A549 (cell line): ENCODE measurements at regions not wholly inside any gene's neighbourhood (a gene's known extent, or its start where the extent isn't known, plus 50 kb on each side); places are given as distances from the start of the nearest gene placed in this dataset.

ENCODE experiments used
- ATAC-seq, 2 experiments: fragments of 200-7000 bp in 1 of 2; fragments of >200 bp in 1 of 2; cut with Nextera tagmentation in 1 of 2; cut with Tn5 transposase in 1 of 2; 3 replicates each; pipeline versions ENCODE4 v1.8.0 to v1.9.1; 2018 to 2020; ENCODE audit warnings: mild to moderate bottlenecking in 1 of 2, moderate library complexity in 1 of 2
- CTCF ChIA-PET: fragments of 300-600 bp; sonication (Branson Sonifier 250); formaldehyde crosslinking; extraction: SDS; loops from one replicate; lab custom pipeline; 2021; ENCODE audit warnings: antibody characterized with exemption, inconsistent platforms; lab: Yijun Ruan, JAX
- POLR2A ChIA-PET: fragments of 350-600 bp; formaldehyde crosslinking; extraction: SDS; loops from one replicate; lab custom pipeline; 2021; ENCODE audit warnings: antibody characterized with exemption, inconsistent platforms; lab: Yijun Ruan, JAX
- DNase-seq, 2 experiments: peaks; one replicate each; pipeline versions ENCODE4 v3.0.0 to v3.0.0-alpha.2; 2011 to 2016; ENCODE audit warnings: low read depth in 1 of 2, low spot score in 1 of 2
- FAIRE-seq: peaks from 2 replicates; lab custom pipeline; 2011; peaks lifted over from hg19 to GRCh38; lab: Jason Lieb, UNC
- H3K27ac ChIP-seq, 2 experiments: fragments of >200 bp; sonication (Bioruptor Twin); formaldehyde crosslinking; 3 replicates each; pipeline ENCODE4 v1.5.1; 2016 to 2017
- H3K4me1 ChIP-seq: fragments of >200 bp; sonication (Bioruptor Twin); formaldehyde crosslinking; 3 replicates; pipeline ENCODE4 v1.6.1; 2016
- H3K4me2 ChIP-seq: fragments of >200 bp; sonication (Bioruptor Twin); formaldehyde crosslinking; 3 replicates; pipeline ENCODE4 v1.6.1; 2016
- H3K4me3 ChIP-seq: fragments of >200 bp; sonication (Bioruptor Twin); formaldehyde crosslinking; 3 replicates; pipeline ENCODE4 v1.5.1; 2016
- H3K9me3 ChIP-seq: fragments of >200 bp; sonication (Bioruptor Twin); formaldehyde crosslinking; 3 replicates; pipeline ENCODE4 v1.6.1; 2016
- CBX2 ChIP-seq: fragments of 200-600 bp; sonication (generic); IDR thresholded peaks from 2 replicates; pipeline ENCODE4 v1.6.1; 2016; ENCODE audit warnings: low read depth, mild to moderate bottlenecking, borderline replicate concordance
- CEBPB ChIP-seq, 2 experiments: fragments of >200 bp in 1 of 2; sonication (Bioruptor Twin) in 1 of 2; formaldehyde crosslinking in 1 of 2; IDR thresholded peaks; 2 replicates each; pipeline ENCODE4 v1.6.1; 2012 to 2016
- FOSB ChIP-seq: fragments of 250-450 bp; sonication (Bioruptor Pico); IDR thresholded peaks from 2 replicates; pipeline ENCODE4 v1.5.0; 2020; ENCODE audit warnings: mild to moderate bottlenecking, moderate library complexity
- FOXS1 ChIP-seq: fragments of 250-450 bp; sonication (Bioruptor Pico); IDR thresholded peaks from 2 replicates; pipeline ENCODE4 v1.5.0; 2020; ENCODE audit warnings: mild to moderate bottlenecking, moderate library complexity
- HEYL ChIP-seq: fragments of 250-450 bp; sonication (Bioruptor Pico); IDR thresholded peaks from 2 replicates; pipeline ENCODE4 v1.8.0; 2021; ENCODE audit warnings: mild to moderate bottlenecking, moderate library complexity
- MAZ ChIP-seq: fragments of 150-350 bp; IDR thresholded peaks from 2 replicates; pipeline ENCODE4 v1.6.1; 2014; ENCODE audit warnings: antibody characterized with exemption, low read depth, low read length, borderline replicate concordance
- MYC ChIP-seq: IDR thresholded peaks from 2 replicates; pipeline ENCODE4 v1.6.1; 2012; ENCODE audit warnings: mild to moderate bottlenecking, inconsistent platforms, low read length, improper control_type of control experiment, borderline replicate concordance
- NPAS2 ChIP-seq: fragments of 250-450 bp; sonication (Bioruptor Pico); IDR thresholded peaks from 2 replicates; pipeline ENCODE4 v1.8.0; 2022; ENCODE audit warnings: mild to moderate bottlenecking, moderate library complexity, borderline replicate concordance
- POLR2A ChIP-seq: IDR thresholded peaks from 2 replicates; pipeline ENCODE4 v1.6.1; 2012; ENCODE audit warnings: mild to moderate bottlenecking, low read length
- POLR2AphosphoS2 ChIP-seq: conservative IDR thresholded peaks from 2 replicates; pipeline ENCODE4 v1.6.1; 2012; ENCODE audit warnings: low read length, improper control_type of control experiment, inconsistent platforms
- TP53 ChIP-seq: fragments of 250-450 bp; sonication (Bioruptor Pico); IDR thresholded peaks from 2 replicates; pipeline ENCODE4 v1.5.0; 2021; ENCODE audit warnings: mild to moderate bottlenecking, moderate library complexity
- ZFP36 ChIP-seq: fragments of 450-650 bp; IDR thresholded peaks from 2 replicates; pipeline ENCODE4 v1.6.1; 2014; ENCODE audit warnings: borderline replicate concordance; ENCODE audit not compliant: partially characterized antibody
- ZNF302 ChIP-seq: fragments of 250-450 bp; sonication (Bioruptor Pico); IDR thresholded peaks from 2 replicates; pipeline ENCODE4 v1.9.0; 2021; ENCODE audit warnings: inconsistent platforms, mild to moderate bottlenecking, moderate library complexity
- WGBS: methylation state at CpG from one replicate; pipeline ENCODE4 v1.1.6; 2017; ENCODE audit errors: missing lambda C conversion rate; 5-methylcytosine and 5-hydroxymethylcytosine counted together
- TF ChIP-seq, protein P1 (sequence below): fragments of 200-600 bp; sonication (generic); IDR thresholded peaks from 2 replicates; pipeline ENCODE4 v1.6.1; 2016; ENCODE audit warnings: antibody characterized with exemption, mild to moderate bottlenecking, moderate library complexity
- TF ChIP-seq, protein P2 (sequence below): fragments of 450-650 bp; IDR thresholded peaks from 2 replicates; pipeline ENCODE4 v1.6.1; 2014; ENCODE audit warnings: antibody characterized with exemption
- TF ChIP-seq, protein P3 (sequence below): fragments of >200 bp; sonication (Bioruptor Twin); formaldehyde crosslinking; IDR thresholded peaks from 3 replicates; pipeline ENCODE4 v1.6.1; 2016
- TF ChIP-seq, protein P4 (sequence below): fragments of >200 bp; sonication (Bioruptor Twin); formaldehyde crosslinking; IDR thresholded peaks from 3 replicates; pipeline ENCODE4 v1.5.1; 2016
- TF ChIP-seq, protein P5 (sequence below): fragments of 250-450 bp; sonication (Bioruptor Pico); IDR thresholded peaks from 2 replicates; pipeline ENCODE4 v1.5.0; 2020; ENCODE audit warnings: low read depth, mild to moderate bottlenecking, moderate library complexity
- TF ChIP-seq, protein P6 (sequence below): IDR thresholded peaks from 2 replicates; pipeline ENCODE4 v1.6.1; 2012
- TF ChIP-seq, protein P7 (sequence below): fragments of 150-350 bp; IDR thresholded peaks from 2 replicates; pipeline ENCODE4 v1.6.1; 2014; ENCODE audit warnings: low read depth, mild to moderate bottlenecking, low read length

DNA sequence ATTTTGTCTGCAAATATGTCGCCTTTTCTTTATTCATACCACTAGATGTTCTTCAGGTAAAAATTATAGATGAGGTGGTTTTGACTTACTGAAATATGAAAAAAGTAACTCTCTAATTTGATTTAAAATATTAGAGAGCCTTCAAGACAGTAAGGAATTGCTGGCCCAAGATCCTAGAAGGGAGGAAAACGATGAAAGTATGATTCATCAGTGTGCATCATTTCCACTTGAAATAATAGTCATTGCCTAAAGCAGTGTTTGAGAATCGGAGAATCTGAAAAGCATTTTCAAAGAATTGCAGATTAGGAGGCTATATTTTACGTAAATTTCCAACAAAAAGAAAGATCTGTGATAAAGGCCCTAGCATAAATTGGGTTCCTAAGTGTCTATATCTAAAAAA, 1707.9 kb upstream of the PRR20A start:
- H3K27ac ChIP-seq = no peak overlapping the region
- no peaks in the 10 kb centered on the region for H3K4me1 ChIP-seq
- no peak for TF ChIP-seq MAZ
- TF ChIP-seq, protein P1, sequence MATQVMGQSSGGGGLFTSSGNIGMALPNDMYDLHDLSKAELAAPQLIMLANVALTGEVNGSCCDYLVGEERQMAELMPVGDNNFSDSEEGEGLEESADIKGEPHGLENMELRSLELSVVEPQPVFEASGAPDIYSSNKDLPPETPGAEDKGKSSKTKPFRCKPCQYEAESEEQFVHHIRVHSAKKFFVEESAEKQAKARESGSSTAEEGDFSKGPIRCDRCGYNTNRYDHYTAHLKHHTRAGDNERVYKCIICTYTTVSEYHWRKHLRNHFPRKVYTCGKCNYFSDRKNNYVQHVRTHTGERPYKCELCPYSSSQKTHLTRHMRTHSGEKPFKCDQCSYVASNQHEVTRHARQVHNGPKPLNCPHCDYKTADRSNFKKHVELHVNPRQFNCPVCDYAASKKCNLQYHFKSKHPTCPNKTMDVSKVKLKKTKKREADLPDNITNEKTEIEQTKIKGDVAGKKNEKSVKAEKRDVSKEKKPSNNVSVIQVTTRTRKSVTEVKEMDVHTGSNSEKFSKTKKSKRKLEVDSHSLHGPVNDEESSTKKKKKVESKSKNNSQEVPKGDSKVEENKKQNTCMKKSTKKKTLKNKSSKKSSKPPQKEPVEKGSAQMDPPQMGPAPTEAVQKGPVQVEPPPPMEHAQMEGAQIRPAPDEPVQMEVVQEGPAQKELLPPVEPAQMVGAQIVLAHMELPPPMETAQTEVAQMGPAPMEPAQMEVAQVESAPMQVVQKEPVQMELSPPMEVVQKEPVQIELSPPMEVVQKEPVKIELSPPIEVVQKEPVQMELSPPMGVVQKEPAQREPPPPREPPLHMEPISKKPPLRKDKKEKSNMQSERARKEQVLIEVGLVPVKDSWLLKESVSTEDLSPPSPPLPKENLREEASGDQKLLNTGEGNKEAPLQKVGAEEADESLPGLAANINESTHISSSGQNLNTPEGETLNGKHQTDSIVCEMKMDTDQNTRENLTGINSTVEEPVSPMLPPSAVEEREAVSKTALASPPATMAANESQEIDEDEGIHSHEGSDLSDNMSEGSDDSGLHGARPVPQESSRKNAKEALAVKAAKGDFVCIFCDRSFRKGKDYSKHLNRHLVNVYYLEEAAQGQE = no peak
- 4% methylated on average over 4 of the region's 4 CpGs for WGBS
- no peak for FAIRE-seq
- ATAC-seq = no peak
- H3K9me3 ChIP-seq = no peaks in the 10 kb centered on the region
- no peak for DNase-seq
- no peak overlapping the region for H3K4me2 ChIP-seq
- ChIA-PET CTCF (no interaction called here), POLR2A (no interaction called here)
- no peak overlapping the region for H3K4me3 ChIP-seq

DNA sequence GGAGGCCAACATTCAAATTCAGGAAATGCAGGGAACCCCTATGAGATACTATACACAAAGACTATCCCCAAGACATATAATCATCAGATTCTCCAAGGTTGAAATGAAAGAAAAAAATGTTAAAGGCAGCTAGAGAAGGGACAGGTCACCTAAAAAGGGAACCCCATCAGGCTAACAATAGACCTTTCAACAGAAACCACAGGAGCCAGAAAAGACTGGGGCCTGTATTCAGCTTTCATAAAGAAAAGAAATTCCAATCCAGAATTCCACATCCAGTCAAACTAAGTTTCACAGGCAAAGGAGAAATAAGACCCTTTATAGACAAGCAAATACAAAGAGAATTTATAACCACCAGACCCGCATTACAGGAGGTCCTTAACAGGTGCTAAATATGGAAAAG, 1703.6 kb upstream of the PRR20A start:
- FAIRE-seq (no peak), ATAC-seq (no peak), DNase-seq (no peak)
- no peak overlapping the region for H3K4me2 ChIP-seq
- H3K4me3 ChIP-seq = no peak overlapping the region
- H3K27ac ChIP-seq = no peak overlapping the region
- 72% methylated on average over 1 of the region's 1 CpG for WGBS
- POLR2A ChIA-PET = no interaction called here
- CTCF ChIA-PET = no interaction called here
- H3K4me1 ChIP-seq = no peaks in the 10 kb centered on the region
- TF ChIP-seq, protein P2, sequence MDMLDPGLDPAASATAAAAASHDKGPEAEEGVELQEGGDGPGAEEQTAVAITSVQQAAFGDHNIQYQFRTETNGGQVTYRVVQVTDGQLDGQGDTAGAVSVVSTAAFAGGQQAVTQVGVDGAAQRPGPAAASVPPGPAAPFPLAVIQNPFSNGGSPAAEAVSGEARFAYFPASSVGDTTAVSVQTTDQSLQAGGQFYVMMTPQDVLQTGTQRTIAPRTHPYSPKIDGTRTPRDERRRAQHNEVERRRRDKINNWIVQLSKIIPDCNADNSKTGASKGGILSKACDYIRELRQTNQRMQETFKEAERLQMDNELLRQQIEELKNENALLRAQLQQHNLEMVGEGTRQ = no peak
- no peak for TF ChIP-seq ZNF302
- no peak for TF ChIP-seq HEYL
- no peak for TF ChIP-seq NPAS2 (CRISPR knock-in tag)
- no peak for TF ChIP-seq MYC
- TF ChIP-seq, protein P3, sequence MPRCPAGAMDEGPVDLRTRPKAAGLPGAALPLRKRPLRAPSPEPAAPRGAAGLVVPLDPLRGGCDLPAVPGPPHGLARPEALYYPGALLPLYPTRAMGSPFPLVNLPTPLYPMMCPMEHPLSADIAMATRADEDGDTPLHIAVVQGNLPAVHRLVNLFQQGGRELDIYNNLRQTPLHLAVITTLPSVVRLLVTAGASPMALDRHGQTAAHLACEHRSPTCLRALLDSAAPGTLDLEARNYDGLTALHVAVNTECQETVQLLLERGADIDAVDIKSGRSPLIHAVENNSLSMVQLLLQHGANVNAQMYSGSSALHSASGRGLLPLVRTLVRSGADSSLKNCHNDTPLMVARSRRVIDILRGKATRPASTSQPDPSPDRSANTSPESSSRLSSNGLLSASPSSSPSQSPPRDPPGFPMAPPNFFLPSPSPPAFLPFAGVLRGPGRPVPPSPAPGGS = no peak
- H3K9me3 ChIP-seq = no peaks in the 10 kb centered on the region

DNA sequence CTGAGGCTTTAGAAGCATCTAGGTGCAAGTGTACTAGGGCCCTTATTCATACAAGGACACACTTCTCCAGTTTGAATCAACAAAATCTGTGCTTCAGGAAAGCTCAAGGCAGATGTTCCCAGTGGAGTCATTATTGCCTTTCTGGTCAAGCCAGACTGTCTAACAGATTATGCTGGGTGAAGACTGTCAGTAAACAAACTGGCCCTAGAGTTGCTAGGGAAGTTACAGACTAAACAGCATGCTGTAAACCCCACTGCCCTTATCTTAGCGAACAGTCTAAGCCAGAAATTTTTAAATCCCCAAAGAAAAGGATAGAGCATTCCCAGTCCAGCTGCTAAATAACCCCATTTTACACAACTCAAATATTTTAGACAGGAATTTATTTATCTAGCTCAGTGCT, 1701.3 kb upstream of the PRR20A start:
- Histone ChIP-seq H3K4me2 (no peak overlapping the region), H3K9me3 (no peaks in the 10 kb centered on the region), H3K4me3 (no peak overlapping the region), H3K27ac (no peak overlapping the region), H3K4me1 (no peaks in the 10 kb centered on the region)
- CTCF ChIA-PET = no interaction called here
- ATAC-seq = no peak
- WGBS = 13% methylated on average over 1 of the region's 1 CpG
- POLR2A ChIA-PET = no interaction called here
- DNase-seq = no peak
- FAIRE-seq = no peak
- no peak for TF ChIP-seq CEBPB (IDR thresholded peaks at IDR 0.05)
- no peak for TF ChIP-seq FOSB (CRISPR knock-in tag)
- TF ChIP-seq ZFP36 = no peak
- TF ChIP-seq, protein P4, sequence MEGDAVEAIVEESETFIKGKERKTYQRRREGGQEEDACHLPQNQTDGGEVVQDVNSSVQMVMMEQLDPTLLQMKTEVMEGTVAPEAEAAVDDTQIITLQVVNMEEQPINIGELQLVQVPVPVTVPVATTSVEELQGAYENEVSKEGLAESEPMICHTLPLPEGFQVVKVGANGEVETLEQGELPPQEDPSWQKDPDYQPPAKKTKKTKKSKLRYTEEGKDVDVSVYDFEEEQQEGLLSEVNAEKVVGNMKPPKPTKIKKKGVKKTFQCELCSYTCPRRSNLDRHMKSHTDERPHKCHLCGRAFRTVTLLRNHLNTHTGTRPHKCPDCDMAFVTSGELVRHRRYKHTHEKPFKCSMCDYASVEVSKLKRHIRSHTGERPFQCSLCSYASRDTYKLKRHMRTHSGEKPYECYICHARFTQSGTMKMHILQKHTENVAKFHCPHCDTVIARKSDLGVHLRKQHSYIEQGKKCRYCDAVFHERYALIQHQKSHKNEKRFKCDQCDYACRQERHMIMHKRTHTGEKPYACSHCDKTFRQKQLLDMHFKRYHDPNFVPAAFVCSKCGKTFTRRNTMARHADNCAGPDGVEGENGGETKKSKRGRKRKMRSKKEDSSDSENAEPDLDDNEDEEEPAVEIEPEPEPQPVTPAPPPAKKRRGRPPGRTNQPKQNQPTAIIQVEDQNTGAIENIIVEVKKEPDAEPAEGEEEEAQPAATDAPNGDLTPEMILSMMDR = no peak
- TF ChIP-seq, protein P5, sequence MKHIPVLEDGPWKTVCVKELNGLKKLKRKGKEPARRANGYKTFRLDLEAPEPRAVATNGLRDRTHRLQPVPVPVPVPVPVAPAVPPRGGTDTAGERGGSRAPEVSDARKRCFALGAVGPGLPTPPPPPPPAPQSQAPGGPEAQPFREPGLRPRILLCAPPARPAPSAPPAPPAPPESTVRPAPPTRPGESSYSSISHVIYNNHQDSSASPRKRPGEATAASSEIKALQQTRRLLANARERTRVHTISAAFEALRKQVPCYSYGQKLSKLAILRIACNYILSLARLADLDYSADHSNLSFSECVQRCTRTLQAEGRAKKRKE (CRISPR knock-in tag) = no peak
- TF ChIP-seq POLR2A = no peak
- no peak for TF ChIP-seq FOXS1 (CRISPR knock-in tag)
- no peak for TF ChIP-seq TP53 (CRISPR knock-in tag)
- TF ChIP-seq POLR2AphosphoS2 = no peak
- TF ChIP-seq, protein P6, sequence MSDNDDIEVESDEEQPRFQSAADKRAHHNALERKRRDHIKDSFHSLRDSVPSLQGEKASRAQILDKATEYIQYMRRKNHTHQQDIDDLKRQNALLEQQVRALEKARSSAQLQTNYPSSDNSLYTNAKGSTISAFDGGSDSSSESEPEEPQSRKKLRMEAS = no peak
- TF ChIP-seq, protein P7, sequence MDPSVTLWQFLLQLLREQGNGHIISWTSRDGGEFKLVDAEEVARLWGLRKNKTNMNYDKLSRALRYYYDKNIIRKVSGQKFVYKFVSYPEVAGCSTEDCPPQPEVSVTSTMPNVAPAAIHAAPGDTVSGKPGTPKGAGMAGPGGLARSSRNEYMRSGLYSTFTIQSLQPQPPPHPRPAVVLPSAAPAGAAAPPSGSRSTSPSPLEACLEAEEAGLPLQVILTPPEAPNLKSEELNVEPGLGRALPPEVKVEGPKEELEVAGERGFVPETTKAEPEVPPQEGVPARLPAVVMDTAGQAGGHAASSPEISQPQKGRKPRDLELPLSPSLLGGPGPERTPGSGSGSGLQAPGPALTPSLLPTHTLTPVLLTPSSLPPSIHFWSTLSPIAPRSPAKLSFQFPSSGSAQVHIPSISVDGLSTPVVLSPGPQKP = no peak
- TF ChIP-seq, protein P1 = no peak
- no peak for TF ChIP-seq CBX2
- no peak for TF ChIP-seq HEYL
